ENCODE measurements at regions not wholly inside any gene's neighbourhood (a gene's known extent, or its start where the extent isn't known, plus 50 kb on each side); places are given as distances from the start of the nearest gene placed in this dataset.

DNA sequence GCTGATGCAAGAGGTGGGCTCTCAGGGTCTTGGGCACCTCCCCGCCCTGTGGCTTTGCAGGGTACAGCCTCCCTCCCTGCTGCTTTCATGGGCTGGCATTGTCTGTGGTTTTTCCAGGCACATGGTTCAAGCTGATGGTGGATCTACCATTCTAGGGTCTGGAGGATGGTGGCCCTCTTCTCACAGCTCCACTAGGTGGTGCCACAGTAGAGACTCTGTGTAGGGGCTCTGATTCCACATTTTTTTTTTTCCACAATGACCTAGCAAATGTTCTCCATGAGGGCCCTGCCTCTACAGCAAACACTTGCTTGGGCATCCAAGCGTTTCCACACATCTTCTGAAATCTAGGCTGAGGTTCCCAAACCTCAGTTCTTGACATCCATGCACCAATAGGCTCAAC, 657.9 kb upstream of the CT83 start:
- TF ChIP-seq POLR2A (IDR thresholded peaks at IDR 0.05) = no peak
- TF ChIP-seq, protein P1, sequence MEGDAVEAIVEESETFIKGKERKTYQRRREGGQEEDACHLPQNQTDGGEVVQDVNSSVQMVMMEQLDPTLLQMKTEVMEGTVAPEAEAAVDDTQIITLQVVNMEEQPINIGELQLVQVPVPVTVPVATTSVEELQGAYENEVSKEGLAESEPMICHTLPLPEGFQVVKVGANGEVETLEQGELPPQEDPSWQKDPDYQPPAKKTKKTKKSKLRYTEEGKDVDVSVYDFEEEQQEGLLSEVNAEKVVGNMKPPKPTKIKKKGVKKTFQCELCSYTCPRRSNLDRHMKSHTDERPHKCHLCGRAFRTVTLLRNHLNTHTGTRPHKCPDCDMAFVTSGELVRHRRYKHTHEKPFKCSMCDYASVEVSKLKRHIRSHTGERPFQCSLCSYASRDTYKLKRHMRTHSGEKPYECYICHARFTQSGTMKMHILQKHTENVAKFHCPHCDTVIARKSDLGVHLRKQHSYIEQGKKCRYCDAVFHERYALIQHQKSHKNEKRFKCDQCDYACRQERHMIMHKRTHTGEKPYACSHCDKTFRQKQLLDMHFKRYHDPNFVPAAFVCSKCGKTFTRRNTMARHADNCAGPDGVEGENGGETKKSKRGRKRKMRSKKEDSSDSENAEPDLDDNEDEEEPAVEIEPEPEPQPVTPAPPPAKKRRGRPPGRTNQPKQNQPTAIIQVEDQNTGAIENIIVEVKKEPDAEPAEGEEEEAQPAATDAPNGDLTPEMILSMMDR (IDR thresholded peaks at IDR 0.05) = no peak
- no peak for TF ChIP-seq POLR2AphosphoS5 (IDR thresholded peaks at IDR 0.05)
- TF ChIP-seq EP300 (IDR thresholded peaks at IDR 0.05) = no peak
